B cell (primary cell): ENCODE measurements at regions not wholly inside any gene's neighbourhood (a gene's known extent, or its start where the extent isn't known, plus 50 kb on each side); places are given as distances from the start of the nearest gene placed in this dataset.

Experiments
- ATAC-seq: fragments of 200-7000 bp; cut with Tn5 transposase; one replicate; pipeline ENCODE4 v1.10.0; 2021; ENCODE audit warnings: low read depth, mild to moderate bottlenecking, moderate number of reproducible peaks, moderate library complexity
- CTCF ChIA-PET: fragments of 350-600 bp; sonication (Branson Sonifier 250); formaldehyde crosslinking; loops from one replicate; lab custom pipeline; 2021; ENCODE audit warnings: antibody characterized with exemption, inconsistent platforms; lab: Charles Lee
- POLR2A ChIA-PET: fragments of 350-600 bp; sonication (Branson Sonifier 250); formaldehyde crosslinking; loops from one replicate; lab custom pipeline; 2021; ENCODE audit warnings: antibody characterized with exemption; lab: Charles Lee
- DNase-seq: peaks from one replicate; pipeline ENCODE4 v3.0.0; 2013
- H2AFZ ChIP-seq: 2 replicates; pipeline ENCODE4 v1.6.1; 2012; ENCODE audit warnings: mild to moderate bottlenecking, low read depth, low read length; ENCODE audit not compliant: insufficient read depth, poor library complexity, severe bottlenecking
- H3K27ac ChIP-seq, 2 donors: 1 replicate in 1 of 2; 2 replicates in 1 of 2; pipeline ENCODE4 v1.5.1; 2012 to 2013; ENCODE audit warnings: low read length in 2 of 2, mild to moderate bottlenecking in 2 of 2, moderate library complexity in 1 of 2
- H3K27me3 ChIP-seq, 4 experiments: fragments of 200-600 bp in 1 of 4; sonication (generic) in 1 of 4; replicated peaks in 1 of 4; 1 replicate in 2 of 4; 2 replicates in 2 of 4; pipeline versions ENCODE4 v1.6.1 to v1.7.0; 2013 to 2016; ENCODE audit warnings: low read length in 3 of 4, mild to moderate bottlenecking in 2 of 4, mixed read lengths in 1 of 4, moderate library complexity in 1 of 4; ENCODE audit not compliant: insufficient read depth in 4 of 4, control insufficient read depth in 3 of 4; ENCODE audit errors: control extremely low read depth in 1 of 4
- H3K36me3 ChIP-seq, 2 experiments: replicated peaks in 1 of 2; 1 replicate in 1 of 2; 2 replicates in 1 of 2; pipeline versions ENCODE4 v1.6.1 to v1.7.1; 2013; ENCODE audit warnings: low read length in 1 of 2; ENCODE audit not compliant: insufficient read depth in 2 of 2, control insufficient read depth in 1 of 2; ENCODE audit errors: control extremely low read depth in 1 of 2, extremely low read depth in 1 of 2
- H3K4me1 ChIP-seq, 2 donors: fragments of 200-600 bp in 1 of 2; sonication (generic) in 1 of 2; 1 replicate in 1 of 2; 2 replicates in 1 of 2; pipeline versions ENCODE4 v1.5.1 to v1.6.1; 2013 to 2017; ENCODE audit warnings: low read length in 2 of 2; ENCODE audit not compliant: control insufficient read depth in 2 of 2, insufficient read depth in 2 of 2
- H3K4me2 ChIP-seq: replicated peaks from 2 replicates; pipeline ENCODE3; 2012; ENCODE audit warnings: mild to moderate bottlenecking, low read depth, low read length; ENCODE audit not compliant: poor library complexity, severe bottlenecking
- H3K4me3 ChIP-seq, 5 experiments: fragments of 200-600 bp in 1 of 5; sonication (generic) in 1 of 5; 1 replicate in 3 of 5; 2 replicates in 2 of 5; pipeline versions ENCODE4 v1.5.1 to v1.7.0; 2011 to 2016; ENCODE audit warnings: low read length in 4 of 5, mild to moderate bottlenecking in 4 of 5, low read depth in 2 of 5, control low read depth in 1 of 5, moderate library complexity in 1 of 5; ENCODE audit not compliant: insufficient read depth in 1 of 5; ENCODE audit errors: control extremely low read depth in 1 of 5, extremely low read depth in 1 of 5
- H3K79me2 ChIP-seq: fragments of 200-600 bp; sonication (generic); one replicate; pipeline ENCODE4 v1.6.0; 2016; ENCODE audit warnings: low read length; ENCODE audit not compliant: control insufficient read depth, insufficient read depth
- H3K9ac ChIP-seq: fragments of 200-600 bp; sonication (generic); 2 replicates; pipeline ENCODE4 v1.6.1; 2017; ENCODE audit warnings: mild to moderate bottlenecking, low read length, moderate library complexity
- H3K9me3 ChIP-seq, 3 donors: one replicate each; pipeline versions ENCODE4 v1.6.1 to v1.7.1; 2013; ENCODE audit warnings: low read length in 2 of 3; ENCODE audit not compliant: control insufficient read depth in 2 of 3, insufficient read depth in 1 of 3; ENCODE audit errors: control extremely low read depth in 1 of 3
- H4K20me1 ChIP-seq: 2 replicates; pipeline ENCODE4 v1.6.0; 2012; ENCODE audit warnings: mild to moderate bottlenecking, low read length; ENCODE audit not compliant: insufficient read depth, control insufficient read depth, poor library complexity, severe bottlenecking
- H3K27ac Mint-ChIP-seq: one replicate; pipeline ENCODE4 v1.8.0; 2021; ENCODE audit warnings: mixed read lengths
- H3K27me3 Mint-ChIP-seq: one replicate; pipeline ENCODE4 v1.8.0; 2021; ENCODE audit warnings: mixed read lengths
- H3K4me1 Mint-ChIP-seq: one replicate; pipeline ENCODE4 v1.8.0; 2021; ENCODE audit warnings: mixed read lengths
- H3K4me3 Mint-ChIP-seq: one replicate; pipeline ENCODE4 v1.8.0; 2021; ENCODE audit warnings: mixed read lengths
- H3K9me3 Mint-ChIP-seq: one replicate; pipeline ENCODE4 v1.8.0; 2022; ENCODE audit warnings: mixed read lengths; ENCODE audit not compliant: insufficient read depth
- EZH2 ChIP-seq: IDR thresholded peaks from 2 replicates; pipeline ENCODE4 v1.6.1; 2012; ENCODE audit warnings: borderline replicate concordance, low read depth, mild to moderate bottlenecking, moderate library complexity, low read length; ENCODE audit not compliant: insufficient read depth, poor library complexity, severe bottlenecking
- WGBS: methylation state at CpG from one replicate; pipeline ENCODE4 v1.1.5; 2013; ENCODE audit warnings: missing lambda C conversion rate; ENCODE audit not compliant: insufficient coverage; 5-methylcytosine and 5-hydroxymethylcytosine counted together
- intact Hi-C: fragments of 100-400 bp; cut with micrococcal nuclease; formaldehyde crosslinking; loops from one replicate; pipeline ENCODE4 v1.10.0; 2022
- TF ChIP-seq, protein P1 (sequence below): fragments of 200-600 bp; IDR thresholded peaks from one replicate; pipeline ENCODE4 v1.8.0; 2022; ENCODE audit warnings: antibody characterized with exemption, mild to moderate bottlenecking

DNA sequence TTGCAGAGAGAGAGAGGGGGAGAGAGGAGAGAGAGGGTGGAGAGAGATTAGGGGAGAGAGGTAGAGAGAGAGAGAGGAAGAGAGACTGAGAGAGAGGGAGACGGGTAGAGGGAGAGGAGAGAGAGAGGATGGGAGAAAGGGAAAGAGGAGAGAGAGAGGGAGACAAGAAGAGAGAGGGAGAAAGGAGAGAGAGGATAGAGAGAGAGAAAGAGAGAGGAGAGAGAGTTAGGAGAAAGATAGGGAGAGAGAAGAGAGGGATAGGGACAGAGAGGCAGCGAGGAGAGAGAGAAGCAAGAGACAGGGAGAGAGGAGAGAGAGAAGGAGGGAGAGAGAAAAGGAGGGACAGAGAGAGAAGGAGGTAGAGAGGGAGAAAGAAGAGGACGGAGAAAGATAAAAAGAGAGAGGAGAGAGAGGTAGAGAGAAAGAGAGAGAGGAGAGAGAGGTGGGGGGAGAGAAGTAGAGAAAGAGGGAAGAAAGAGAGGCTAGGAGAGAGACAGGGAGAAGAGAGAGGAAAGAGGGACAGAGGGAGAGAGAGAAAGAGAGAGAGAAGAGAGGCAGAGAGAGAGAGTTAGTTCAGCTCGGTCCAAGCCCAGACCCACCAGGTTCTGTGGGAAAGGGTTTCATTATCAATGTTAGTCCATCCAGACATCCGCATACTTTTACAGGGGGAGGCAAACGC is 399.3 kb downstream of the ZSWIM6 start:
- Histone ChIP-seq H3K36me3 (no peaks in the 10 kb centered on the region), H4K20me1 (no peaks in the 10 kb centered on the region), H3K4me3 (no peak overlapping the region), H3K4me2 (no peak overlapping the region), H3K9me3 (no peaks in the 10 kb centered on the region), H3K4me1 (no peaks in the 10 kb centered on the region), H2AFZ (no peak overlapping the region), H3K9ac (no peak overlapping the region), H3K27ac (no peak overlapping the region), H3K27me3 (no peaks in the 10 kb centered on the region), H3K79me2 (no peaks in the 10 kb centered on the region)
- H3K9me3 Mint-ChIP-seq: no peaks in the 10 kb centered on the region
- ATAC-seq: no peak
- 78% methylated on average over 6 of the region's 6 CpGs for WGBS
- CTCF ChIA-PET: no interaction called here
- H3K27ac Mint-ChIP-seq: no peak overlapping the region
- POLR2A ChIA-PET: no interaction called here
- DNase-seq: no peak
- intact Hi-C loops: no loop called here
- H3K4me1 Mint-ChIP-seq: no peaks in the 10 kb centered on the region
- peaks cover 10% of the 10 kb centered on the region for H3K27me3 Mint-ChIP-seq
- TF ChIP-seq, protein P1, sequence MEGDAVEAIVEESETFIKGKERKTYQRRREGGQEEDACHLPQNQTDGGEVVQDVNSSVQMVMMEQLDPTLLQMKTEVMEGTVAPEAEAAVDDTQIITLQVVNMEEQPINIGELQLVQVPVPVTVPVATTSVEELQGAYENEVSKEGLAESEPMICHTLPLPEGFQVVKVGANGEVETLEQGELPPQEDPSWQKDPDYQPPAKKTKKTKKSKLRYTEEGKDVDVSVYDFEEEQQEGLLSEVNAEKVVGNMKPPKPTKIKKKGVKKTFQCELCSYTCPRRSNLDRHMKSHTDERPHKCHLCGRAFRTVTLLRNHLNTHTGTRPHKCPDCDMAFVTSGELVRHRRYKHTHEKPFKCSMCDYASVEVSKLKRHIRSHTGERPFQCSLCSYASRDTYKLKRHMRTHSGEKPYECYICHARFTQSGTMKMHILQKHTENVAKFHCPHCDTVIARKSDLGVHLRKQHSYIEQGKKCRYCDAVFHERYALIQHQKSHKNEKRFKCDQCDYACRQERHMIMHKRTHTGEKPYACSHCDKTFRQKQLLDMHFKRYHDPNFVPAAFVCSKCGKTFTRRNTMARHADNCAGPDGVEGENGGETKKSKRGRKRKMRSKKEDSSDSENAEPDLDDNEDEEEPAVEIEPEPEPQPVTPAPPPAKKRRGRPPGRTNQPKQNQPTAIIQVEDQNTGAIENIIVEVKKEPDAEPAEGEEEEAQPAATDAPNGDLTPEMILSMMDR: no peak
- TF ChIP-seq EZH2: no peak
- no peak overlapping the region for H3K4me3 Mint-ChIP-seq

DNA sequence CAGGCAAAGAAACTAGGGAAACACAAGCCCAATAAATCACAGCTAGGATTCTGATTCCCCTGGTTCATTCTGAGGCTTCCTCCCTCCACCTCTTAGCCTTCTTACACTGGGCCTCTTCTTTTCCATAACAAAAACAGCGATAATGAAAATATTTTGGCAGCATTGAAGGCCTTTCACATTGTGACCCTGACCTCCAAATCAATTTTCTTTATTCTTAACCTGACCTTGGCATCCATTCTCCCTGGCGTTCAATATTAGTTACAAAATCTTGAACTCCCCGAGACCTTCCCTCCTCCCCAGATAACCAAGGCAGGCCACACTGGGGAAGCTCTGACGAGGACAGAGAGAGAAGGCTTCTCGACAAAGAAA is 399.9 kb downstream of the ZSWIM6 start:
- POLR2A ChIA-PET: no interaction called here
- Histone ChIP-seq H3K9me3 (no peaks in the 10 kb centered on the region), H3K27ac (no peak overlapping the region), H3K4me2 (no peak overlapping the region), H3K79me2 (no peaks in the 10 kb centered on the region), H3K27me3 (no peaks in the 10 kb centered on the region), H4K20me1 (no peaks in the 10 kb centered on the region), H2AFZ (no peak overlapping the region), H3K4me3 (no peak overlapping the region), H3K9ac (no peak overlapping the region), H3K4me1 (no peaks in the 10 kb centered on the region), H3K36me3 (no peaks in the 10 kb centered on the region)
- no peak for TF ChIP-seq EZH2
- TF ChIP-seq, protein P1: no peak
- CTCF ChIA-PET: no interaction called here
- ATAC-seq (no peak), DNase-seq (no peak)
- Mint-ChIP-seq H3K4me3 (no peak overlapping the region), H3K9me3 (no peaks in the 10 kb centered on the region), H3K4me1 (no peaks in the 10 kb centered on the region), H3K27ac (no peak overlapping the region), H3K27me3 (peaks cover 10% of the 10 kb centered on the region)
- intact Hi-C loops: no loop called here
- 82% methylated on average over 5 of the region's 5 CpGs for WGBS
